HepG2 (cell line): ENCODE measurements at regions not wholly inside any gene's neighbourhood (a gene's known extent, or its start where the extent isn't known, plus 50 kb on each side); places are given as distances from the start of the nearest gene placed in this dataset.

Source experiments
- RFX1 ChIP-seq: fragments of 450-650 bp; IDR thresholded peaks from 2 replicates; pipeline ENCODE4 v1.6.1; 2017
- SRF ChIP-seq: IDR thresholded peaks from 2 replicates; pipeline ENCODE4 v1.6.1; 2011; ENCODE audit warnings: mild to moderate bottlenecking, low read depth, low read length, moderate library complexity
- ZHX1 ChIP-seq: sonication (generic); formaldehyde crosslinking; IDR thresholded peaks from 2 replicates; pipeline ENCODE4 v1.8.1; 2022; ENCODE audit warnings: low read depth, mild to moderate bottlenecking, missing genetic modification reagents

- no peak for TF ChIP-seq RFX1
- TF ChIP-seq ZHX1 (CRISPR knock-in tag), result no peak
- no peak for TF ChIP-seq SRF
Observed at GRCh38 chr12:73124480-73124879, 852.3 kb downstream of the TRHDE start.
